ENCODE measurements at regions not wholly inside any gene's neighbourhood (a gene's known extent, or its start where the extent isn't known, plus 50 kb on each side); places are given as distances from the start of the nearest gene placed in this dataset.

GRCh38 chr13:99145461-99145860 lies 55.2 kb upstream of the UBAC2 start:
- H3K23me2 ChIP-seq (ENCODE audit: insufficient read length, low read depth, low read length, poor library complexity, severe bottlenecking) = no peaks in the 10 kb centered on the region
- no peak for DNase-seq
- H4K5ac ChIP-seq (ENCODE audit: insufficient read length, low read depth, low read length) = no peak overlapping the region
- Mint-ChIP-seq H3K4me3 (no peak overlapping the region), H3K4me1 (no peaks in the 10 kb centered on the region), H3K36me3 (ENCODE audit: insufficient read depth in 1 of 3, low read depth in 3 of 3) (peaks cover 10 to 13% (median 12%) of the 10 kb centered on the region in 3 experiments), H3K27me3 (ENCODE audit: low read depth) (peaks cover 2% of the 10 kb centered on the region), H3K9me3 (peaks cover 13 to 15% of the 10 kb centered on the region in 2 experiments), H3K27ac (no peak overlapping the region)
- H2AK5ac ChIP-seq (ENCODE audit: insufficient read length, low read length) = no peak overlapping the region
- H3K56ac ChIP-seq (ENCODE audit: insufficient read length, low read depth, low read length) = no peak overlapping the region
- no peak overlapping the region for H2BK120ac ChIP-seq (ENCODE audit: low read depth, low read length, poor library complexity, severe bottlenecking)
- no peak overlapping the region for H3K4me2 ChIP-seq (ENCODE audit: insufficient read depth, insufficient read length, low read length)
- H2BK5ac ChIP-seq (ENCODE audit: insufficient read length, low read length) = no peak overlapping the region
- H3K4ac ChIP-seq (ENCODE audit: low read depth, low read length) = no peak overlapping the region
- H4K8ac ChIP-seq (replicated peaks; ENCODE audit: insufficient read length, low read depth, low read length) = no peak overlapping the region
- no peak overlapping the region for H3K14ac ChIP-seq (ENCODE audit: insufficient read depth, low read length)
- H3K9me3 ChIP-seq (ENCODE audit: control insufficient read depth, low read depth, low read length) = no peaks in the 10 kb centered on the region
- H3T11ph ChIP-seq (ENCODE audit: low read length) = no peak overlapping the region
- no peak for TF ChIP-seq CTCF (conservative IDR thresholded peaks at IDR 0.05)
- H2BK12ac ChIP-seq (ENCODE audit: insufficient read length, low read depth, low read length) = no peak overlapping the region
- H3K27me3 ChIP-seq (ENCODE audit: insufficient read depth, low read length) = no peaks in the 10 kb centered on the region
- H2BK20ac ChIP-seq (ENCODE audit: low read depth, low read length, poor library complexity, severe bottlenecking) = no peak overlapping the region
- H4K20me1 ChIP-seq (ENCODE audit: control insufficient read depth, insufficient read depth, insufficient read length) = no peaks in the 10 kb centered on the region
- no peak overlapping the region for H2AFZ ChIP-seq (ENCODE audit: low read length)
- no peak overlapping the region for H3K23ac ChIP-seq (ENCODE audit: insufficient read length, low read depth, low read length)
- no peak overlapping the region for H4K91ac ChIP-seq (ENCODE audit: insufficient read length, low read depth, low read length)
- H3K9ac ChIP-seq (ENCODE audit: extremely low read depth, insufficient read length, low read length) = no peak overlapping the region
- H3K79me1 ChIP-seq (ENCODE audit: insufficient read depth, low read depth, low read length, poor library complexity, severe bottlenecking) = no peaks in the 10 kb centered on the region
- no peak overlapping the region for H2BK15ac ChIP-seq (ENCODE audit: low read depth, low read length)
- whole genome bisulfite sequencing (ENCODE audit: extremely low coverage, insufficient read length, low lambda C conversion rate) = no CpG with 5 or more reads among the region's 4 CpGs
- H3K4me1 ChIP-seq (ENCODE audit: insufficient read depth, low read length) = no peaks in the 10 kb centered on the region
- H3K79me2 ChIP-seq (ENCODE audit: insufficient read depth, low read length) = no peaks in the 10 kb centered on the region
- no peak overlapping the region for H3K27ac ChIP-seq (ENCODE audit: insufficient read length, low read depth, low read length)
- H3K18ac ChIP-seq (ENCODE audit: insufficient read length, low read depth, low read length) = no peak overlapping the region
